SH-SY5Y (cell line): ENCODE measurements at regions not wholly inside any gene's neighbourhood (a gene's known extent, or its start where the extent isn't known, plus 50 kb on each side); places are given as distances from the start of the nearest gene placed in this dataset.

Experiments
- GATA2 ChIP-seq: IDR thresholded peaks from 2 replicates; pipeline ENCODE4 v1.6.1; 2011; ENCODE audit warnings: mild to moderate bottlenecking, low read depth, low read length
- GATA3 ChIP-seq: IDR thresholded peaks from 2 replicates; pipeline ENCODE4 v1.6.1; 2011; ENCODE audit warnings: low read depth, mild to moderate bottlenecking, low read length, moderate library complexity

- TF ChIP-seq GATA2 (no peak), GATA3 (no peak)
These were observed 895.1 kb upstream of the KCND2 start for GRCh38 chr7:119377861-119378260.

- TF ChIP-seq GATA2 (no peak), GATA3 (no peak)
These were observed 890.2 kb upstream of the KCND2 start for GRCh38 chr7:119382726-119383125.

DNA sequence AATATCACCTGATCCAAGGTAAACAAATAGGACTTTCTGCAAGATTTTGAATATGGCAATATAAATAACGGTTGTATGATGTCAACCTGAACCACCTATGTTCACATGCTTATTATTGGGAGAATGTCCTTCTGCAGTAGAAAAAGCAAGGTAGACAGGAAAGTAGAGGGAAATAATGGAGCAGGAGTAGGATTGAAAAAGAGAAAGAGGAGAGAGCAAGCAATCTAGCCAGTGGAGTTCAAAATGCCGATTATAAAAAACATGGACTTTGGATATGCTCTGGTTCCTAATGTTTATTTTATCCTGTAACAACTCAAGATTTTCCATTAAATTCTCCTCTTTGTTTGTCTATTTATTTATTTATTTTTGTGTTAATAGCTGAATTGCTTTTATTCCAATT is 878.0 kb upstream of the KCND2 start:
- no peak for TF ChIP-seq GATA2
- no peak for TF ChIP-seq GATA3

- TF ChIP-seq GATA3 (no peak), GATA2 (no peak)
These were observed 875.8 kb upstream of the KCND2 start for GRCh38 chr7:119397156-119397555.

GRCh38 chr7:119408596-119408995 is 864.4 kb upstream of the KCND2 start:
- no peak for TF ChIP-seq GATA2
- TF ChIP-seq GATA3 = no peak

DNA sequence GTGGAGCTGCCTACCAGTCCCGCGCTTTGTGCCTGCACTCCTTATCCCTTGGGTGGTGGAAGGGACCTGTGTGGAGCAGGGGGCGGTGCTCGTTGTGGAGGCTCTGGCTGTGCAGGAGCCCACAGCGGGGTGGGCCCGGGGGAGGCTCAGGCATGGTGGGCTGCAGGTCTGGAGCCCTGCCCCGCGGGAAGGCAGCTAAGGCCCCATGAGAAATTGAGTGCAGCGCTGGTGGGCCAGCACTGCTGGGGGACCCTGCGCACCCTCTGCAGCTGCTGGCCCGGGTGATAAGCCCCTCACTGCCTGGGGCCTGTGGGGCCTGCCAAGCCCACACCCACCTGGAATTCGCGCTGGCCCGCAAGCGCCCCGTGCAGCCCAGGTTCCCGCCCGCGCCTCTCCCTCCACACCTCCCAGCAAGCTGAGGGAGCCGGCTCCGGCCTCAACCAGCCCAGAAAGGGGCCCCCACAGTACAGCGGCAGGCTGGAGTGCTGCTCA is 859.6 kb upstream of the KCND2 start:
- TF ChIP-seq GATA2 (no peak), GATA3 (no peak)

- no peak for TF ChIP-seq GATA2
- no peak for TF ChIP-seq GATA3
These were observed 857.3 kb upstream of the KCND2 start for GRCh38 chr7:119415682-119416081.

- TF ChIP-seq GATA2 (no peak), GATA3 (no peak)
These were observed 851.3 kb upstream of the KCND2 start for GRCh38 chr7:119421657-119422056.

DNA sequence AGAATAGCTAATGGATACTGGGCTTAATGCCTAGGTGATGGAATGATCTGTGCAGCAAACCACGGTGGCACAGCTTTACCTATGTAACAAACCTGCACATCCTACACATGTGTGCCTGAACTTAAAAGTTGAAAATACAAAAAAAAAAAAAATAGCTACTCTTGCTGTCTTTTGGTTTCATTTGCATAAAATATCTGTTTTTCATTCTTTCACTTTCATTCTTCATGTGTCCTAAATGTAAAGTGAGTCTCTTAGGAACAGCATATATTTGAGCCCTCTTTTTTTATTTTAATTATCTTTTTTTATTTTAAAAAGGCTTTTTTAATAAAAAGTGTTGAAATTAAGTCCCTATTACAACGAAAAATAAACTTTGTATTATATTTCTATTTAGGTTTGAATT is 836.1 kb upstream of the KCND2 start:
- TF ChIP-seq GATA2 (no peak), GATA3 (no peak)

DNA sequence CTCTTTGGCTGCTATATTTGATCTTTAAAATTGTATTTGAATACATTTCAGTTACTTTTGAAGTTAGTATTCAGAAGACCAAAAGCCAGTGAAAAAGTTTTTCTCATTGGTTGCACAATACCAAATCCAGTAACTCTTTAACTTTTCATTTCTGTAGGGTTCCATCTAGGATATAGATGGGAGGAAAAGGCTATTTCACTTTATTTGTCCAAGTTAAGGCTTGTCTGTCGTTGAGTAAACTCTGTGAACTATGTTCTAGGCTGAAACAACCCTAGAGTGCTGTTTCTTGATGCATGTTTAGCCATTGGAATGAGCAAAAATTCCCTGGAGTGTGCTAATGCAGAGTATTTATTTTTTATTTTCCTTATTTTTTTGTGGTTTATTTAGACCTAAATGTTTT is 834.7 kb upstream of the KCND2 start:
- TF ChIP-seq GATA2 = no peak
- no peak for TF ChIP-seq GATA3

DNA sequence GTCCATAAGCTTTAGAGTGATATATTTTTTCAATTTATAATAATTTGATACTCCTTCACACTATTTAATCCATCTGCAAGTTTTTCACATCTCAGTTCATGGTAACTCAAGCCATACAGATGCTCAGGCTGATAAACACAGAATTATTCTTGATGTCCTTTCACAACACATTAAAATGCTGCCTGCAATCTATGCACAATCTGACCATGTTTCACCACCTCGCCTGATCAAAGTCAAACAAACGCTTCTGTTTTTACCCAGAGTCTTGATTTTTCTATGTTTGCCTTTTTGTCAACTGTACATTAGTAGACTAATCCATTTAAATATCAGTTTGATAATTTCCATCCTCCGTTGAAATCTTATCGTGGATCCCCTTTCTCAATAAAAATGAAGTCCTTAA is 833.8 kb upstream of the KCND2 start:
- TF ChIP-seq GATA3 (no peak), GATA2 (no peak)

GRCh38 chr7:119452401-119452800 is 820.6 kb upstream of the KCND2 start:
- TF ChIP-seq GATA3 = no peak
- TF ChIP-seq GATA2 = no peak

DNA sequence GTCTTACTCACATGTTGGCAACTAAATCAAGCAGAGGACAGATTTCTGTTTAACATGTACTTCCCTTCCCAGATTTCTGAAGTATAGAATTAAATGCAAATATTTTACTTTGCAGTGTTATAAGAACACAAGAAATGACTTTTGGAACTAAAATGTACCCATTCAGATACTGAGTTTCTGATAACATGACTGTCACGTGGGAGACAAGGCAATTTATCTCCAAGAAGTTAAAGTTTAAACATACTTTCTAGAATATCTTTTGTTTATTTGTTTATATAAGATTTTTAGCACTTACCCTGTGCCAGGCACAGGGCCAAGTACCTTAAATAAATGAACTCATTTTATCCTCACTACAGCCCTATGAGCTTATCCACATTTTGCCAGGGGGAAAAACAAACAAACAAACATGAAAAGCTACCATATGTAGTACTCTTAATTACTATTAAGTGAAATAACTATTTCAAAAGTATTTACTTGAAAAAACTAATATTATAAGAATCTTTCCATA is 807.1 kb upstream of the KCND2 start:
- TF ChIP-seq GATA3 (no peak), GATA2 (no peak)

DNA sequence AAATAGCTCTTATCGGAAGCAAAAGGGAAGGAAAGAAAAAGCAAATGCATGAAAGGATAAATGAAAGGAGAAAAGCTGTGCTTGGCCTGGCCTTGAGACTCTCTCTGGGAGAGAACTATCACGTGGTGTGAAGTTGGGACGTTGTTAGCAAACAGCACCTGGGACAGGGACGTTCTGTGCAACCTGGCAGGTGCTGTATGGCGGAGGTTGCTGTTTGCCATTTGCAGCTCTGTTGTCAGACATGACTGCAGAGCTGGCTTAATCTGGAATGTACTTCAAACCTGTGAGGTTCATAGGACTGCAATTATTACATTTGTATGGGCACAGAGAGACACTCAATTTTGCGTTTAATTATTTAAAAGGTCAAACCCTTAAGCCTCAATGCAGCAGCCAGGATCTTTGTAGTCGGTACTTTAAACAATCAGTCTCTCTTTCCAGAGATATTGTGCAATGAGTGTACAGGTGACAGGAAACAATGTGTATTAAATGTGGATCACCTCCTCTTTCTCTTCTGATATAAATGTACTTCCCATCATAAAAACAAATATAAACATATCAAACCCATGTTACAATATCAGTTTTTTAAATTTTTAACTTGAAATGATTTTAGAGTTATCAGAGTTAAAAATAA is 800.5 kb upstream of the KCND2 start:
- no peak for TF ChIP-seq GATA3
- TF ChIP-seq GATA2 = no peak

DNA sequence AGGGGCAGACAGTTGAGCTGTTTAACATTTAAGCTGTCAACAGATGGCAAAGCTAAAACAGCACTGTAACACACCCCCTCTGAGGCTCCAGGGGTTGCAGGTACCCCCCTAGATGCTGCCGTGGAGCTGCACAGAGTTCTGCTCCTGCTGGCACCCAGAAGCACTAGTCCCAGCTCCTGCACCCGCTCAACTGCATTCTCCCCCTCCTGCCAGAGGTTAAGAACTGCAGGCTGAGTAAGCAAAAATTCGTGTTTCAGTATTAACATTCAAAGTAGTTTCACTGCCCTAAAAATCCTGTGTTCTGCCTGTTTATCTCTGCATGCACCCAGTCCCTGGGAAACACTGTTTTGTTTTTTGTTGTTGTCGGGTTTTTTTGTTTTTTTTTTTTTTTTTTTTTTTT is 790.8 kb upstream of the KCND2 start:
- no peak for TF ChIP-seq GATA3
- no peak for TF ChIP-seq GATA2

DNA sequence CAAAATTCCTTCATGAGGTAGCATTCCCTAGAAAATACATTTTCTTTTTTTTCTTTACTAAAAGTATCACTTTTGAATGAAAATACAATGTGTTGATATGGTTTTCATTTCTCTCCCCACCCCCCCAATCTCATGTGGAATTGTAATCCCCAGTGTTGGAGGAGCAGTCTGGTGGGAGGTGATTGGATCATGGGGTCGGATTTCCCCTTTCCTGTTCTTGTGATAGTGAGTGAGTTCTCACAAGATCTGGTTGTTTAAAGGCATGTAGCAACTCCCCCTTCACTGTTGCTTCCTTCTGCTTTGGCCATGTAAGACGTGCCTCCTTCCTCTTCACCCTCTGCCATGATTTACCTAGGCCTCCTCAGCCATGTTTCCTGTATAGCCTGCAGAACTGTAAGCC is 790.3 kb upstream of the KCND2 start:
- TF ChIP-seq GATA3 = no peak
- TF ChIP-seq GATA2 = no peak

- TF ChIP-seq GATA2 (no peak), GATA3 (no peak)
These were observed 789.6 kb upstream of the KCND2 start for GRCh38 chr7:119483364-119483763.
